Left ventricle myocardium superior (tissue), 1 donor: ENCODE measurements at regions not wholly inside any gene's neighbourhood (a gene's known extent, or its start where the extent isn't known, plus 50 kb on each side); places are given as distances from the start of the nearest gene placed in this dataset.

Source experiments
- ATAC-seq: fragments of 200-7000 bp; cut with Tn5 transposase; one replicate; pipeline ENCODE4 v1.9.1; 2020; ENCODE audit warnings: mild to moderate bottlenecking, moderate library complexity
- DNase-seq: peaks from one replicate; pipeline ENCODE4 v3.0.0-alpha.2; 2020
- intact Hi-C: fragments of 100-400 bp; cut with micrococcal nuclease; formaldehyde crosslinking; loops from one replicate; pipeline ENCODE4 v1.11.0; 2022
- donor health status: DM: no; HTN: yes; CAD: no; lungs with severe emphysema.

DNA sequence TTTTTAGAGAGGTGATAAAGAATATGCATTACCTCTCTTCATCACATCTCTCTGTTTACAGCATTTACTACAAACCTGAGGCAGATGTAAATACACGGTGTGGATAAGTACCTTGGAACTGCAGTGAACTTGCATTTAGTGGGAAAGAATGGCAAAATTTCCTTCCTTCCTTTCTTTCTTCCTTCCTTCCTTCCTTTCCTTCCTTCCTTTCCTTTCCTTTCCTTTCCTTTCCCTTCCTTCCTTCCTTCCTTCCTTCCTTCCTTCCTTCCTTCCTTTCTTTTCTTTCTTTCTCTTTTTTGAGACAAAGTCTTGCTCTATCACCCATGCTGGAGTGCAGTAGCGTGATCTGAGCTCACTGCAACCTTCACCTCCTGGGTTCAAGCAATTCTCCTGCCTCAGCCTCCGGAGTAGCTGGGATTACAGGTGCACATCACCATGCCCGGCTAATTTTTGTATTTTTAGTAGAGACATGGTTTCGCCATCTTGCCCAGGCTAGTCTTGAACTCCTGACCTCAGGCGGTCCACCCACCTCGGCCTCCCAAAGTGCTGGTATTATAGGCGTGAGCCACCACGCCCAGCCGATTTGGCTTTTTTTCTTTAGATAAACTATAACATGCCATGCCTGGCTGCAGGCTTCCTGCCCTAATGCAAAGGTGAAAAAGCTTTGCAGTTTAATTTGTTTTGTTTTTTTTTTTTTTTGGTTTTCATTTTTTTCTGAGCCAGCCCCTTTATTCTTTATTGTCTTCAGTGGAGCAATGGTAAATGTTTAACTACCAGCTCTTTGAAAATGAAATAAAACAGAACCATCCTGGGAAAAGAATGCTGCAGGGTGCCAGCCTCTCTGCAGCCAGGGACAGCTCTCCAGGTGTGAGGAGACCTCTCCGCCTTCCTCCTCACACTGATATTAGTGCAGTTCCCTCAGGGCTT lies 64.2 kb upstream of the NEDD9 start:
- DNase-seq (no peak), ATAC-seq (no peak)
- intact Hi-C loops = no loop called here

DNA sequence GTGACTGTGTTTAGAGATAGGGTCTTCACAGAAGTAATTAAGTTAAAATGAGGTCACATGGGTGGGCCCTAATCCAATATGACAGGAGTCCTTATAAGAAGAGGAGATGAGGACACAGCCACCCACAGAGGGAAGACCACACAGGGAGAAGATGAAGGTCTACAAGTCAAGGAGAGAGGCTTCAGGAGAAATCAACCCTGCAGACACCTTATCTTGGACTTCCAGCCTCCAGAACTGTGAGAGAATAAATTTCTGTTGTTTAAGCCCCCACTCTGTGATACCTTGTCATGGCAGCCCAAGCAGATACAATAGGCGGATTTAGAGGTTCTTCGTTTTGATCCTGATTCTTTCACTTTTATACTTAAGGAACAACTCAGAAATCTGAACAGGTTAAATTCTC lies 63.5 kb upstream of the NEDD9 start:
- no peak for ATAC-seq
- intact Hi-C loops = no loop called here
- DNase-seq = no peak

DNA sequence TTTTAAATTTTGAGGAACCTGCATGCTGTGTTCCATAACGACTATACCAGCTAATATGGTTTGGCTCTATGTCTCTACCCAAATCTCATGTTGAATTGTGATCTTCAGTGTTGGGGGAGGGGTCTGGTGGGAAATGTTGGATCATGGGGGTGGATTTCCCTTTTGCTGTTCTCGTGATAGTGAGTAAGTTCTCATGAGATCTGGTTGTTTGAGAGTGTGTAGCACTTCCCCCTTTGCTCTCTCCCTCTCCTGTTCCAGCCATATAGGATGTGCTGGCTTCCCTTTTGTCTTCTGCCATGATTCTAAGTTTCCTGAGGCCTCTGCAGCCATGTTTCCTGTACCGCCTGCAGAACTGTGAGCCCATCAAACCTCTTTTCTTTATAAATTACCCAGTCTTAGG lies 61.8 kb upstream of the NEDD9 start:
- ATAC-seq = no peak
- intact Hi-C loops = no loop called here
- DNase-seq = no peak

DNA sequence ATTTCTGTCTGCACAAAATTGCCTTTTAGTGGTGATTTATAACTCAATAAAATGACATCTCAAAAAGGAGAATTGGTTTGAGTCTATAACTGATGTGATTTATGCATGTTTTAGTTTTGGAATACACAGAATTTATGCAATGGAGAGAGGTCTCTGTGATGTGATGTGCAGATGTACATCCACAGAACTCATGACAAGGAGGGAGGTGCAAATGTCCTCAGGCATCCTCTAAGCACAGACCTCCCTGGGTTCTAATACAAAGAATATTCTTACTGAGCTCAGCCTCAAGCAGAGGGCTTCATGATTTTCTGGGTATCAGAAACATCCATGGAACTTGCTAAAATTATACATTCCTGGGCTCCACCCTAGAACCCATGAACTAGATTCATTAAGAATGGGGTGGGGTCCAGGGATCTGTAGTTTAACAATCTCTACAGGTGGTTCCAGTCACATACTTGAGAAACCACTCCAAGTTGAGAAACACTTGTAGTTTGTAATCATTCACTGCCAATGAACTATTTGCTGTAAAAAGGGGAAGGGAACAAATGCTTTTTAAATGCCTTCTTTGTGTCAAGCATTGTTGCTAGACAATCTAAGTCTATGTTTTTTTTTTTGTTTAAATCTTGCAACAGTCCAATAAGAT lies 60.2 kb upstream of the NEDD9 start:
- DNase-seq = no peak
- no peak for ATAC-seq
- intact Hi-C loops = no loop called here

DNA sequence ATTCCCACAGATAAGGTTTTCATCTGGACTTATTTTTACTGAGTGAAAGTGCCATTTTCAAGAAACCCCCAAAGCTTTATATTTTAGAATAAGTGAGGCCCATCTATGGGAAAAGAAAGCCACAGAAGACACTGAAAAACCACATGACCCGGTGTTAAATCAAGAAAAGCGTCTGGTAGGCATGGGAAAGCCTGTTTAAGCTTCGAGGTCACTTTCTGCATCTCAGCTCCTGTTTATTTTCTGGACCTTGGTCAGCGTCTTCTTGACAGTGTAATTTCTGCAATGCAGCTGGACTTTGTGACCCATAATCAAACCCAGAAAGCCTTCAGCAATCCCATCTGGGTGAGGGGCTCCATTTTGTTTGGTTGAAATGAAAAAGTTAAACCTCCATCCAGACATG lies 59.6 kb upstream of the NEDD9 start:
- DNase-seq (no peak), ATAC-seq (no peak)
- intact Hi-C loops = no loop called here

DNA sequence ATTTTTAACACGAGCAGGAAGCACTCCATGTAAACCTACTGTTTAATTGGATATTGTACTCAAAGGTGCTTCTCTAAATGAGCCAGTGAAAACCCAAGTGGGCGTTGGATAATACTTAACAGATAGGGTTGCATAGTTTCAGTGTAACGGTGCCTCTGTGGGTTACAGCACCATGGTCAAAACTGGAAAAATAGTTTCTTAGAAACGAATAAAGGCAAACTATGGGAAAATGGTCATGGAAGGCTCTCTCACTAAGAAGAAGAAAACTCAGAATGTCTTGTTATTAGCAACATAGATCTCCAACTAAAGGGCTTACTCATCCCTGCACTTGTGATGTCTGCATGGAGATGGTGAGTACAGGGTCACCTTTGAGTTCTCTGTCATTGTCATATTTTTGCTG lies 59.1 kb upstream of the NEDD9 start:
- no peak for DNase-seq
- intact Hi-C loops = no loop called here
- ATAC-seq = no peak

DNA sequence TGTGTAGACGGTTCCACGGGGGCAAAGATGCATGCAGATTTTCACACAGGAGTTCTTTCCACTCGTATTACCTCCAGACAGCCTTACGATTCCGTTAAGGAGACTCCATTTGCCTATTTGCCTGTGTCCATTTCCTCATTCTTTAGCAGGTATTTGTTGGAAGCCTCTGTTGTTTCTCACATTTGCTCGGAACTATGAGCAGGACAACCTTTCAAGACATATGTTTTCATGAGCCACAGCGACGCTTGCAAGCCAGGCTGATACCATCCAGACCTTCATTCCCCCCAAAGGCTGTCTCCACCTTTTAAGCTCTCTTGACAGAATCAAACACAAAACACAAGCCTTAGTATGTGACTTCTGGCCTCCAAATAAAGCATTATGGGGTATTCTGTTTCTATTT lies 57.6 kb upstream of the NEDD9 start:
- ATAC-seq (no peak), DNase-seq (no peak)

DNA sequence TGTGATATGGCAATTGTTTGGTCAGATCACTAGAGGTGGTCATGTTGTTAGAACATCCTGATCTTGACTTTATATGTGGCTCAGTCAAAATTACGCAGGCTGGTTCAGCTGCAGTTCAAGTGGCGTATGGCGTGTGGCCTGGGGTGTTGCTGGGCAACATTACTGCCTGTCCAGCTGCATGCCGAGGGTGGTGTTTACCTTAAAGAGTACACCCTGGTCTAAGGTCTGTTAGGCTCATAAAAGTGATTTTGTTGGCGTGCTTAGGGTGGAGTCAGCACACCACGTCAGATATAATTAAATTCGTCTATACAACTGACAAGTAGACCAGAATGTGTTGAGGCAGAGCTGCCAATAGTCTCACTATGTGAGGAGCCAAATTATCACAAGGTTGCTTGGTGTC lies 55.6 kb upstream of the NEDD9 start:
- no peak for DNase-seq
- intact Hi-C loops = no loop called here
- ATAC-seq = no peak

More for the DNA sequence above, 57.6 kb upstream of the NEDD9 start:
- intact Hi-C loops = no loop called here

DNA sequence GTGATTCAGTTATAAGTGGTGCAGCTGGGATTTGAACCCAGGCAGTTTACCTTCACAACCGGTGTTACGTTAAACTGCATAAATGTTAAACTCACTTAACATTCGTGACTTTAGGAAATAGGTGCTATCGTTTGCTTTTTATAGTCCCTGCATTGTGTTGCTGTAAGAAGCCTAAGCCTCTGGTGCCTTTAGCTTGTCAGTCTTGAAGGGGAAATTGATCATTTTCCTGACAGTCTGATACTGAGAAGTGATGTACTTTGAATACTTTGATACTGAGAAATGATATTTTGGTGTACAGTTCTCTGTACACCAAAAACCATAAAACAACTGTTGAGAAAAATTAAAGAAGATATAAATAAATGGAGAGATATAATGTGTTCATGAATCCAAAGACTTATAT lies 52.5 kb upstream of the NEDD9 start:
- intact Hi-C loops = no loop called here
- ATAC-seq (no peak), DNase-seq (no peak)

DNA sequence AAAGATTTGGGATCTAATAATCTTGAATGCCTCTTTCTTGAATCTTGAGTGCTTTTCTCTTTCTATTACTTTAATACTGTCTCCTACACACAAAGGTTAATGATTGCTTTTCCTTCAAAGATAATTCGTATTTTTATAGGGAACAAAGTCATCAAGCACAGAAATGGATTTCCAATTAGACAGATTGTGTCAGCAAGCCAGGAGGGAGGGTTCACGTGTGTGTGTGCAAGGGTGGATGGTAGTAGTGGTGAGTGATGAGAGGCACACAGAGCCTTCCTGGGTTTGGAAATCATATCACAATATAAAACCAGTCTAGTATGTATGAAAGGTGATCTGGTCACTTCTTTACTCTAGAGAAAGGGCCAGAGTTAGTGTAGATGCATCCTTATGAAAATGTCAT lies 51.2 kb upstream of the NEDD9 start:
- DNase-seq (no peak), ATAC-seq (no peak)
- intact Hi-C loops = no loop called here

DNA sequence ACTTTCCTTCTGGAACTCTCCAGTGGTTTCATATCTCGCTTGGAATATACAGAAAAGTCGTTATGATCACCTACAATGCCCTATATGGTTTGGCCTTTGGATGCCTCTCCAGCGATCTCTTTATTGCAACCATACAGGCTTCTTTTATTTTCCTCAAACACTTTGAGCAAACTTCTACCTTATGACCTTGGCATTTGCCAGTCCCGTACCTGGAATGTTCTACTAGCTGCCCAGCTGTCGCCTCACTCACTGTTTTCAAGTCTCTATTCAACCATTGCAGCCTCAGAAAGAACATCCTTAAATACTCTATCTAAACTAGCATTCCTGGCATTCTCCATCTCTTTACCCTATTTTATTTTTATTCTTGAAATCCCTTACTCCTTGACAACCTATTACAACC lies 50.4 kb upstream of the NEDD9 start:
- ATAC-seq = no peak
- intact Hi-C loops = no loop called here
- no peak for DNase-seq
